ENCODE measurements at regions not wholly inside any gene's neighbourhood (a gene's known extent, or its start where the extent isn't known, plus 50 kb on each side); places are given as distances from the start of the nearest gene placed in this dataset.

- no peak for TF ChIP-seq CTCF (IDR thresholded peaks at IDR 0.05)
- H3K36me3 Mint-ChIP-seq (ENCODE audit: low read depth) = no peaks in the 10 kb centered on the region
- H3K9me3 Mint-ChIP-seq (ENCODE audit: low read depth) = no peaks in the 10 kb centered on the region
- no peak overlapping the region for H3K4me3 Mint-ChIP-seq (ENCODE audit: unreplicated experiment)
- no peak for DNase-seq (ENCODE audit: low spot score)
- no peaks in the 10 kb centered on the region for H3K27me3 Mint-ChIP-seq (ENCODE audit: low read depth)
- H3K4me1 Mint-ChIP-seq (ENCODE audit: low read depth) = peaks cover 89% of the 10 kb centered on the region
- H3K27ac Mint-ChIP-seq (ENCODE audit: unreplicated experiment) = peak overlapping the region; percentile 84
These were observed 143.1 kb upstream of the TBL1XR1 start for GRCh38 chr3:177340243-177340830.

GRCh38 chr3:177341736-177342419 lies 144.6 kb upstream of the TBL1XR1 start:
- no peaks in the 10 kb centered on the region for H3K36me3 Mint-ChIP-seq (ENCODE audit: low read depth)
- peak overlapping the region; percentile 87 for H3K27ac Mint-ChIP-seq (ENCODE audit: unreplicated experiment)
- H3K9me3 Mint-ChIP-seq (ENCODE audit: low read depth) = no peaks in the 10 kb centered on the region
- TF ChIP-seq CTCF (IDR thresholded peaks at IDR 0.05) = no peak
- H3K27me3 Mint-ChIP-seq (ENCODE audit: low read depth) = no peaks in the 10 kb centered on the region
- DNase-seq (ENCODE audit: low spot score) = no peak
- no peak overlapping the region for H3K4me3 Mint-ChIP-seq (ENCODE audit: unreplicated experiment)
- peaks cover 88% of the 10 kb centered on the region for H3K4me1 Mint-ChIP-seq (ENCODE audit: low read depth)

- Mint-ChIP-seq H3K9me3 (ENCODE audit: low read depth) (no peaks in the 10 kb centered on the region), H3K27me3 (ENCODE audit: low read depth) (no peaks in the 10 kb centered on the region), H3K4me1 (ENCODE audit: low read depth) (peaks cover 86% of the 10 kb centered on the region), H3K27ac (ENCODE audit: unreplicated experiment) (no peak overlapping the region), H3K4me3 (ENCODE audit: unreplicated experiment) (no peak overlapping the region), H3K36me3 (ENCODE audit: low read depth) (no peaks in the 10 kb centered on the region)
- DNase-seq (ENCODE audit: low spot score) = no peak
- no peak for TF ChIP-seq CTCF (IDR thresholded peaks at IDR 0.05)
These were observed 145.9 kb upstream of the TBL1XR1 start for GRCh38 chr3:177343122-177343625.

- H3K27ac Mint-ChIP-seq (ENCODE audit: unreplicated experiment) = peak overlapping the region; percentile 95
- H3K27me3 Mint-ChIP-seq (ENCODE audit: low read depth) = no peaks in the 10 kb centered on the region
- H3K9me3 Mint-ChIP-seq (ENCODE audit: low read depth) = peaks cover 3% of the 10 kb centered on the region
- no peak for DNase-seq (ENCODE audit: low spot score)
- no peaks in the 10 kb centered on the region for H3K36me3 Mint-ChIP-seq (ENCODE audit: low read depth)
- no peak for TF ChIP-seq CTCF (IDR thresholded peaks at IDR 0.05)
- peaks cover 88% of the 10 kb centered on the region for H3K4me1 Mint-ChIP-seq (ENCODE audit: low read depth)
- H3K4me3 Mint-ChIP-seq (ENCODE audit: unreplicated experiment) = no peak overlapping the region
These were observed 148.0 kb upstream of the TBL1XR1 start for GRCh38 chr3:177345049-177345972.

- no peak for DNase-seq (ENCODE audit: low spot score)
These were observed 148.8 kb upstream of the TBL1XR1 start for GRCh38 chr3:177345973-177346503.

More at GRCh38 chr3:177345973-177346503, 148.8 kb upstream of the TBL1XR1 start:
- Mint-ChIP-seq H3K27ac (ENCODE audit: unreplicated experiment) (peak overlapping the region; percentile 95), H3K9me3 (ENCODE audit: low read depth) (peaks cover 5% of the 10 kb centered on the region), H3K4me3 (ENCODE audit: unreplicated experiment) (no peak overlapping the region), H3K4me1 (ENCODE audit: low read depth) (peaks cover 85% of the 10 kb centered on the region), H3K27me3 (ENCODE audit: low read depth) (no peaks in the 10 kb centered on the region), H3K36me3 (ENCODE audit: low read depth) (no peaks in the 10 kb centered on the region)
- TF ChIP-seq CTCF (IDR thresholded peaks at IDR 0.05) = no peak

Measured in chondrocyte (in vitro differentiated cells).